Lower leg skin (tissue), 4 donors: ENCODE measurements at regions not wholly inside any gene's neighbourhood (a gene's known extent, or its start where the extent isn't known, plus 50 kb on each side); places are given as distances from the start of the nearest gene placed in this dataset.

Experiments
- DNase-seq, 2 donors: peaks; one replicate each; pipeline ENCODE4 v3.0.0-alpha.2; 2019; ENCODE audit warnings: low spot score in 2 of 2
- H3K4me3 ChIP-seq: fragments of 200-600 bp; sonication (generic); 2 replicates; pipeline ENCODE4 v1.5.1; 2017; ENCODE audit warnings: mild to moderate bottlenecking, low read depth; ENCODE audit not compliant: poor library complexity, severe bottlenecking
- POLR2A ChIP-seq, 2 donors: fragments of 450-650 bp; IDR thresholded peaks; one replicate each; pipeline ENCODE4 v1.6.1; 2016 to 2017; ENCODE audit warnings: antibody characterized with exemption in 2 of 2, mild to moderate bottlenecking in 1 of 2, moderate library complexity in 1 of 2
- whole genome bisulfite sequencing, 2 donors: methylation state at CpG; one replicate each; pipeline ENCODE4 v1.1.5; 2018; 5-methylcytosine and 5-hydroxymethylcytosine counted together
- intact Hi-C: fragments of 100-400 bp; cut with DNase I; formaldehyde crosslinking; loops from one replicate; pipeline ENCODE4 v1.15.0; 2023; ENCODE audit warnings: low total_unique reads
- TF ChIP-seq, protein P1 (sequence below), 3 donors: fragments of 450-650 bp; IDR thresholded peaks; one replicate each; pipeline ENCODE4 v1.5.1; 2016; ENCODE audit warnings: antibody characterized with exemption in 3 of 3, mild to moderate bottlenecking in 3 of 3, moderate library complexity in 2 of 3

DNA sequence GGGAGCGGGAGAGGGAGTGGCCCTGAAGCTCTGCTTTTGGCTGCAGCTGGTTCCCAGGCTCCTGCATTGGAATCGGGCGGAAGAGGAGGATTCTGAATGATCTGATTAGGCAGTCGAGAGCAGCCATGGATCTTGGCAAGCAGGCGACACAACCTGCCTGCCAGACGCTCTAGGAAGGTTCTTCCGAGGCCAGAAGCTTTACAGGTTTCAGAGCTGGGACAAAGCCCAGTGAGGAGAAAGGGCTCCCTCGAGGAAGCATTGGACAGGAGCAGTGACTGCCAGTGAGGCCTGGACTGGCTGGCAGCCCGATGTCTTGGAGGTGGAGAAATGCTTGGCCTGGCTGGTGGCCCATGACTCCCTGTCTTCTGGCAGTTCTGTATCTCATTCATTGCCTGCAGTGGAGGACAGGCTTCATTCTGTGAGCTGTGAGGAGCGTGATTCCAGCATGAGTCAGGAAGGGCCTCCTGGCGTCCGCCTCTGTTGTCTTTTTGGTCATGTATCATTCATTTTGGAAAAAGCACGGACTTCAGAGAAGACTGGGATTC lies 132.7 kb upstream of the IPO9 start:
- no peak overlapping the region for H3K4me3 ChIP-seq
- TF ChIP-seq, protein P1, sequence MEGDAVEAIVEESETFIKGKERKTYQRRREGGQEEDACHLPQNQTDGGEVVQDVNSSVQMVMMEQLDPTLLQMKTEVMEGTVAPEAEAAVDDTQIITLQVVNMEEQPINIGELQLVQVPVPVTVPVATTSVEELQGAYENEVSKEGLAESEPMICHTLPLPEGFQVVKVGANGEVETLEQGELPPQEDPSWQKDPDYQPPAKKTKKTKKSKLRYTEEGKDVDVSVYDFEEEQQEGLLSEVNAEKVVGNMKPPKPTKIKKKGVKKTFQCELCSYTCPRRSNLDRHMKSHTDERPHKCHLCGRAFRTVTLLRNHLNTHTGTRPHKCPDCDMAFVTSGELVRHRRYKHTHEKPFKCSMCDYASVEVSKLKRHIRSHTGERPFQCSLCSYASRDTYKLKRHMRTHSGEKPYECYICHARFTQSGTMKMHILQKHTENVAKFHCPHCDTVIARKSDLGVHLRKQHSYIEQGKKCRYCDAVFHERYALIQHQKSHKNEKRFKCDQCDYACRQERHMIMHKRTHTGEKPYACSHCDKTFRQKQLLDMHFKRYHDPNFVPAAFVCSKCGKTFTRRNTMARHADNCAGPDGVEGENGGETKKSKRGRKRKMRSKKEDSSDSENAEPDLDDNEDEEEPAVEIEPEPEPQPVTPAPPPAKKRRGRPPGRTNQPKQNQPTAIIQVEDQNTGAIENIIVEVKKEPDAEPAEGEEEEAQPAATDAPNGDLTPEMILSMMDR (IDR thresholded peaks at IDR 0.05): no peak
- TF ChIP-seq POLR2A (IDR thresholded peaks at IDR 0.05): no peak
- WGBS, 2 donors: 19 to 21% methylated on average over 12 to 13 of the region's 13 CpGs
- peak; percentile 77 to 96 for DNase-seq
- intact Hi-C loops: no loop called here

DNA sequence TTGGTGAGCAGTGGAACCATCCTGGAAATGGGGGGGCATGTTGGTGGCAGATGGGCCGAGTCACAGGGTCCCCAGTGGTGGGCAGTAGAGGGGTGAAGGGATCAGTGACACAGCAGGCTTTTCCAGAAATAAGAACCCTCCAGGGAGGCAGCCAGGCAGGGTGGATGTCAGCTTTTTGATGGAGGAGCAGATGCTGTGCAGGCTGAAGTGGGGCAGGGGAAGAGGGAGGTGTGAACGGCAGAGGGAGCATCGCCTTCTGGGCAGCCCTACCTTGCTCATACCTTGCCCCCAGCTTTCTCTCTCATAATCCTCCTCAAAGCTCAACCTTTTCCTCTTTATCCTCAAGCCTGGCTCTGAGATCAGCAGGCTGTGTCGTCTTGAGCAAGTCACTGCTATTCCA lies 131.8 kb upstream of the IPO9 start:
- DNase-seq: no peak
- TF ChIP-seq POLR2A (IDR thresholded peaks at IDR 0.05): no peak
- TF ChIP-seq, protein P1 (IDR thresholded peaks at IDR 0.05): no peak
- WGBS, 2 donors: 85 to 95% methylated on average over 4 of the region's 4 CpGs
- intact Hi-C loops: no loop called here
- no peak overlapping the region for H3K4me3 ChIP-seq

DNA sequence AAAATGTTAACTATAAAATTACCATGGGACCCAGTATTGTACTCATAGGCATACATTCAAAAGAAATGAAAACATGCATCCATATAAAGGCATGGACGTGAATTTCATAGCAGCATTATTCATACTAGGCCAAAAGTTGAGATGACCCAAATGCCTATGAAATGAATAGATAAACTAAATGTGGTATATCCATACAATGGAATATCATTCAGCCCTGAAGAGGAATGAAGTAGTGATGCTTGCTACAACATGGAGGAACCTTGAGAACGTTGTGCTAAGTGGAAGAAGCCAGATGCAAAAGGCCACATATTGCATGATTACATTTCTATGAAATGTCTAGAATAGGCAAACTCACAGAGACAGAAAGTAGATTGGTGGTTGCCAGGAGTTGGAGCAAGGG lies 127.1 kb upstream of the IPO9 start:
- H3K4me3 ChIP-seq: no peak overlapping the region
- intact Hi-C loops: no loop called here
- TF ChIP-seq POLR2A (IDR thresholded peaks at IDR 0.05): no peak
- TF ChIP-seq, protein P1 (IDR thresholded peaks at IDR 0.05): no peak
- DNase-seq: no peak
- 88 to 94% methylated on average over 2 of the region's 2 CpGs for WGBS, 2 donors

DNA sequence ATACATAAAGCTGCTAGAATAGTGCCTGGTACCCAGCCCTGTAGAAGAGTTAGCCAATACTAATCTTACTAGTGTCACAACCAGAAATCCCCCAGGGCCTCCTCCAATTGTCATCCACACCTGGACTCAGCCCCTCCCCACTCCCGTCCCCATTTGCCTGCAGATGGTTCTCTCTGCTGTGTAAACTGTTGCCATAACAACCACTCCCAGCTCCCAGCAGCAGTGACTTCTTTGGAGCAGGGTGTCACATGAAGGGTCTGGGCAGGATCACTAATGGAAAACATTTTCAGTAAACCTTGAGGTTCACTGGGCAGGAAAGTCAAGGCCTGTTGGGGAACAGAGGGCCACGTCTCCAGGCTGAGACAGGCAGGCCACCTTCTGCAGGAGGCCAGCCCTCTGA lies 126.0 kb upstream of the IPO9 start:
- intact Hi-C loops: no loop called here
- H3K4me3 ChIP-seq: no peak overlapping the region
- 45 to 51% methylated on average over 2 of the region's 2 CpGs for WGBS, 2 donors
- TF ChIP-seq, protein P1 (IDR thresholded peaks at IDR 0.05): no peak
- TF ChIP-seq POLR2A (IDR thresholded peaks at IDR 0.05): no peak
- DNase-seq: no peak

DNA sequence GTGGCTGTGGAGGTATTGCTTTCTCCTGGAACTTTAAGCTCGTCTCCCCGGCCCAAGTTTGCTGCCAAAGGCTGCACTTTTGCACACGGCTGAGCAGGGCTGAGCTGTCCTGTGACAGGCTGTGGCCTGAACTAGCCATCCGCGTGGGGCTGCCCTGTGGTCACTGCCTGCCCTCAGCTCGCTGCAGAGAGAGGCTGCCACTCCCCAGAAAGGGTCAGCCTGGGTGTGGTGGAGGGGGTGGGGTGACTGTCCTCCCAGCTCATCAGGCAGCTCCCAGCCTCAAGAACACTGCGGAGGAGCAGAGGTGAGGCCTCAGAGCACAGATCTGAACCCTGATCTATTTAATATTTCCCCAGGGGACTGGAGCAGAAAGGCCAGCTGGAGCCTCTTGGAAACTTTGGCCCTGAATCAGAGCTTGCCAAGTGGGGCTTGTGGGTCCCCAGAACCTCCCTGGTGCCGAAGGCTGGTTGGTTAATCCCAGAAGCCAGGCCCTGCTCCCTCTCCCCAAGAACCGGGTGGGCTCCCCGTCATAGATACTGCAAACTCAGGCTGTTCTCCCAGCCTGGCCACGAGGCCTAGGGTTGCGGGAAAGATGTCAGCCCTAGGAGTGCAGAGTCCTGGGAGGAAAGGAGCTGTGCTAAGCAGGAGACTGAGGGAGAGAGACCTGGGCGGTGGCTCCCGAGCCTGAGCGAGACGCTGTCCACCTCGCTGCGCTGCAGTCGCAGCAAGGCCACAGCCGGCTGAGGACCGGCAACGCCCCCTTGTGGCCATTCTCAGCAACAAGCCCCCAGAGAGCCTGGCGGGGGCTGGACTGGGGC lies 125.1 kb upstream of the IPO9 start:
- peak; percentile 65 to 97 for DNase-seq
- no peak overlapping the region for H3K4me3 ChIP-seq
- 21 to 32% methylated on average over 21 of the region's 23 CpGs for WGBS, 2 donors
- intact Hi-C loops: loop anchor here (2.0 kb wide), 1 partner anchor 143 kb away; no protein-coding TSS in a partner anchor
- TF ChIP-seq, protein P1 (IDR thresholded peaks at IDR 0.05): peak in 2 of 3 donors; percentile 59 to 97
- TF ChIP-seq POLR2A (IDR thresholded peaks at IDR 0.05): no peak
